GM23338 (cell line): ENCODE measurements at regions not wholly inside any gene's neighbourhood (a gene's known extent, or its start where the extent isn't known, plus 50 kb on each side); places are given as distances from the start of the nearest gene placed in this dataset.

Source experiments
- CREB1 ChIP-seq: fragments of 250-450 bp; sonication (Bioruptor Pico); IDR thresholded peaks from 2 replicates; pipeline ENCODE4 v1.5.0; 2020; ENCODE audit warnings: low read depth, mild to moderate bottlenecking, moderate library complexity
- EZH2 ChIP-seq: fragments of 200-600 bp; sonication (generic); IDR thresholded peaks from one replicate; pipeline ENCODE4 v1.8.0; 2017; ENCODE audit warnings: antibody characterized with exemption, mild to moderate bottlenecking, low read depth; ENCODE audit not compliant: unreplicated experiment
- EZH2phosphoT487 ChIP-seq: fragments of 200-600 bp; sonication (generic); IDR thresholded peaks from one replicate; pipeline ENCODE4 v1.8.1; 2018; ENCODE audit warnings: antibody characterized with exemption; ENCODE audit not compliant: unreplicated experiment
- JUNB ChIP-seq: IDR thresholded peaks from one replicate; pipeline ENCODE4 v1.6.1; 2016; ENCODE audit warnings: antibody characterized with exemption; ENCODE audit not compliant: unreplicated experiment
- NANOG ChIP-seq: IDR thresholded peaks from 2 replicates; pipeline ENCODE4 v1.6.1; 2016; ENCODE audit warnings: antibody characterized with exemption, borderline replicate concordance
- POLR2AphosphoS5 ChIP-seq: IDR thresholded peaks from 2 replicates; pipeline ENCODE4 v1.6.1; 2016; ENCODE audit warnings: antibody characterized with exemption, low read depth
- STAT1 ChIP-seq: IDR thresholded peaks from one replicate; pipeline ENCODE4 v1.6.1; 2016; ENCODE audit warnings: antibody characterized with exemption; ENCODE audit not compliant: unreplicated experiment
- ZNF114 ChIP-seq: fragments of 250-450 bp; sonication (Bioruptor Pico); IDR thresholded peaks from 2 replicates; pipeline ENCODE4 v1.5.0; 2020; ENCODE audit warnings: mild to moderate bottlenecking, moderate library complexity
- ZNF331 ChIP-seq: fragments of 250-450 bp; sonication (Bioruptor Pico); IDR thresholded peaks from 2 replicates; pipeline ENCODE4 v1.5.0; 2020; ENCODE audit warnings: low read depth, mild to moderate bottlenecking, moderate library complexity
- TF ChIP-seq, protein P1 (sequence below), 2 experiments: fragments of 200-600 bp in 1 of 2; sonication (generic) in 1 of 2; conservative IDR thresholded peaks; 2 replicates each; pipeline versions ENCODE4 v1.5.1 to v1.6.1; 2016 to 2017; ENCODE audit warnings: antibody characterized with exemption in 2 of 2, low read depth in 2 of 2, mild to moderate bottlenecking in 2 of 2, moderate library complexity in 1 of 2
- TF ChIP-seq, protein P2 (sequence below): IDR thresholded peaks from one replicate; pipeline ENCODE4 v1.6.1; 2018; ENCODE audit warnings: antibody characterized with exemption; ENCODE audit not compliant: unreplicated experiment
- TF ChIP-seq, protein P3 (sequence below): fragments of 250-450 bp; sonication (Bioruptor Pico); IDR thresholded peaks from 2 replicates; pipeline ENCODE4 v1.5.0; 2020; ENCODE audit warnings: mild to moderate bottlenecking, moderate library complexity
- TF ChIP-seq, protein P4 (sequence below): IDR thresholded peaks from 2 replicates; pipeline ENCODE4 v1.6.1; 2016; ENCODE audit warnings: antibody characterized with exemption

DNA sequence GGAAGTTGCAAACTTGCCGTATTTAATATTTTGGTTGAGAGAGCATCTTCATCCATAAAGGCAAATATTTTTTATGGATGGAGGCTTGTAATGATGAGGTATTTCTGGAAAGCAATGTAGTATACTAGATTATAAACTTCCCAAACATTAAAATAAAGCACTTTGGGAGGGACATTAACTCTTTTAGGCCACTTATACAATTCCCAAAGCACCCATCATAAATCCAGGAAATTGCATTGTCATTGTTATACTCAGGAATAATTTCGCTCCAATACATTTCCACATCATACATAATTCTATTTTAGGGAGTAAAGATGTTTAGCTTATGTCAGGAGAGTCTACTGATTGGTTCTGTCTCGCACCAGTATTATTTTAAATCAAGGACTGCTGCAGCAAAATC, 212.7 kb upstream of the MKI67 start:
- TF ChIP-seq JUNB = no peak
- no peak for TF ChIP-seq EZH2
- TF ChIP-seq, protein P1, sequence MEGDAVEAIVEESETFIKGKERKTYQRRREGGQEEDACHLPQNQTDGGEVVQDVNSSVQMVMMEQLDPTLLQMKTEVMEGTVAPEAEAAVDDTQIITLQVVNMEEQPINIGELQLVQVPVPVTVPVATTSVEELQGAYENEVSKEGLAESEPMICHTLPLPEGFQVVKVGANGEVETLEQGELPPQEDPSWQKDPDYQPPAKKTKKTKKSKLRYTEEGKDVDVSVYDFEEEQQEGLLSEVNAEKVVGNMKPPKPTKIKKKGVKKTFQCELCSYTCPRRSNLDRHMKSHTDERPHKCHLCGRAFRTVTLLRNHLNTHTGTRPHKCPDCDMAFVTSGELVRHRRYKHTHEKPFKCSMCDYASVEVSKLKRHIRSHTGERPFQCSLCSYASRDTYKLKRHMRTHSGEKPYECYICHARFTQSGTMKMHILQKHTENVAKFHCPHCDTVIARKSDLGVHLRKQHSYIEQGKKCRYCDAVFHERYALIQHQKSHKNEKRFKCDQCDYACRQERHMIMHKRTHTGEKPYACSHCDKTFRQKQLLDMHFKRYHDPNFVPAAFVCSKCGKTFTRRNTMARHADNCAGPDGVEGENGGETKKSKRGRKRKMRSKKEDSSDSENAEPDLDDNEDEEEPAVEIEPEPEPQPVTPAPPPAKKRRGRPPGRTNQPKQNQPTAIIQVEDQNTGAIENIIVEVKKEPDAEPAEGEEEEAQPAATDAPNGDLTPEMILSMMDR (conservative IDR thresholded peaks at IDR 0.05; ENCODE audit: low read depth in 2 of 2) = no peak
- TF ChIP-seq POLR2AphosphoS5 = no peak
- no peak for TF ChIP-seq CREB1 (CRISPR knock-in tag)
- TF ChIP-seq, protein P2, sequence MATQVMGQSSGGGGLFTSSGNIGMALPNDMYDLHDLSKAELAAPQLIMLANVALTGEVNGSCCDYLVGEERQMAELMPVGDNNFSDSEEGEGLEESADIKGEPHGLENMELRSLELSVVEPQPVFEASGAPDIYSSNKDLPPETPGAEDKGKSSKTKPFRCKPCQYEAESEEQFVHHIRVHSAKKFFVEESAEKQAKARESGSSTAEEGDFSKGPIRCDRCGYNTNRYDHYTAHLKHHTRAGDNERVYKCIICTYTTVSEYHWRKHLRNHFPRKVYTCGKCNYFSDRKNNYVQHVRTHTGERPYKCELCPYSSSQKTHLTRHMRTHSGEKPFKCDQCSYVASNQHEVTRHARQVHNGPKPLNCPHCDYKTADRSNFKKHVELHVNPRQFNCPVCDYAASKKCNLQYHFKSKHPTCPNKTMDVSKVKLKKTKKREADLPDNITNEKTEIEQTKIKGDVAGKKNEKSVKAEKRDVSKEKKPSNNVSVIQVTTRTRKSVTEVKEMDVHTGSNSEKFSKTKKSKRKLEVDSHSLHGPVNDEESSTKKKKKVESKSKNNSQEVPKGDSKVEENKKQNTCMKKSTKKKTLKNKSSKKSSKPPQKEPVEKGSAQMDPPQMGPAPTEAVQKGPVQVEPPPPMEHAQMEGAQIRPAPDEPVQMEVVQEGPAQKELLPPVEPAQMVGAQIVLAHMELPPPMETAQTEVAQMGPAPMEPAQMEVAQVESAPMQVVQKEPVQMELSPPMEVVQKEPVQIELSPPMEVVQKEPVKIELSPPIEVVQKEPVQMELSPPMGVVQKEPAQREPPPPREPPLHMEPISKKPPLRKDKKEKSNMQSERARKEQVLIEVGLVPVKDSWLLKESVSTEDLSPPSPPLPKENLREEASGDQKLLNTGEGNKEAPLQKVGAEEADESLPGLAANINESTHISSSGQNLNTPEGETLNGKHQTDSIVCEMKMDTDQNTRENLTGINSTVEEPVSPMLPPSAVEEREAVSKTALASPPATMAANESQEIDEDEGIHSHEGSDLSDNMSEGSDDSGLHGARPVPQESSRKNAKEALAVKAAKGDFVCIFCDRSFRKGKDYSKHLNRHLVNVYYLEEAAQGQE = no peak
- no peak for TF ChIP-seq EZH2phosphoT487
- TF ChIP-seq STAT1 = no peak
- TF ChIP-seq, protein P3, sequence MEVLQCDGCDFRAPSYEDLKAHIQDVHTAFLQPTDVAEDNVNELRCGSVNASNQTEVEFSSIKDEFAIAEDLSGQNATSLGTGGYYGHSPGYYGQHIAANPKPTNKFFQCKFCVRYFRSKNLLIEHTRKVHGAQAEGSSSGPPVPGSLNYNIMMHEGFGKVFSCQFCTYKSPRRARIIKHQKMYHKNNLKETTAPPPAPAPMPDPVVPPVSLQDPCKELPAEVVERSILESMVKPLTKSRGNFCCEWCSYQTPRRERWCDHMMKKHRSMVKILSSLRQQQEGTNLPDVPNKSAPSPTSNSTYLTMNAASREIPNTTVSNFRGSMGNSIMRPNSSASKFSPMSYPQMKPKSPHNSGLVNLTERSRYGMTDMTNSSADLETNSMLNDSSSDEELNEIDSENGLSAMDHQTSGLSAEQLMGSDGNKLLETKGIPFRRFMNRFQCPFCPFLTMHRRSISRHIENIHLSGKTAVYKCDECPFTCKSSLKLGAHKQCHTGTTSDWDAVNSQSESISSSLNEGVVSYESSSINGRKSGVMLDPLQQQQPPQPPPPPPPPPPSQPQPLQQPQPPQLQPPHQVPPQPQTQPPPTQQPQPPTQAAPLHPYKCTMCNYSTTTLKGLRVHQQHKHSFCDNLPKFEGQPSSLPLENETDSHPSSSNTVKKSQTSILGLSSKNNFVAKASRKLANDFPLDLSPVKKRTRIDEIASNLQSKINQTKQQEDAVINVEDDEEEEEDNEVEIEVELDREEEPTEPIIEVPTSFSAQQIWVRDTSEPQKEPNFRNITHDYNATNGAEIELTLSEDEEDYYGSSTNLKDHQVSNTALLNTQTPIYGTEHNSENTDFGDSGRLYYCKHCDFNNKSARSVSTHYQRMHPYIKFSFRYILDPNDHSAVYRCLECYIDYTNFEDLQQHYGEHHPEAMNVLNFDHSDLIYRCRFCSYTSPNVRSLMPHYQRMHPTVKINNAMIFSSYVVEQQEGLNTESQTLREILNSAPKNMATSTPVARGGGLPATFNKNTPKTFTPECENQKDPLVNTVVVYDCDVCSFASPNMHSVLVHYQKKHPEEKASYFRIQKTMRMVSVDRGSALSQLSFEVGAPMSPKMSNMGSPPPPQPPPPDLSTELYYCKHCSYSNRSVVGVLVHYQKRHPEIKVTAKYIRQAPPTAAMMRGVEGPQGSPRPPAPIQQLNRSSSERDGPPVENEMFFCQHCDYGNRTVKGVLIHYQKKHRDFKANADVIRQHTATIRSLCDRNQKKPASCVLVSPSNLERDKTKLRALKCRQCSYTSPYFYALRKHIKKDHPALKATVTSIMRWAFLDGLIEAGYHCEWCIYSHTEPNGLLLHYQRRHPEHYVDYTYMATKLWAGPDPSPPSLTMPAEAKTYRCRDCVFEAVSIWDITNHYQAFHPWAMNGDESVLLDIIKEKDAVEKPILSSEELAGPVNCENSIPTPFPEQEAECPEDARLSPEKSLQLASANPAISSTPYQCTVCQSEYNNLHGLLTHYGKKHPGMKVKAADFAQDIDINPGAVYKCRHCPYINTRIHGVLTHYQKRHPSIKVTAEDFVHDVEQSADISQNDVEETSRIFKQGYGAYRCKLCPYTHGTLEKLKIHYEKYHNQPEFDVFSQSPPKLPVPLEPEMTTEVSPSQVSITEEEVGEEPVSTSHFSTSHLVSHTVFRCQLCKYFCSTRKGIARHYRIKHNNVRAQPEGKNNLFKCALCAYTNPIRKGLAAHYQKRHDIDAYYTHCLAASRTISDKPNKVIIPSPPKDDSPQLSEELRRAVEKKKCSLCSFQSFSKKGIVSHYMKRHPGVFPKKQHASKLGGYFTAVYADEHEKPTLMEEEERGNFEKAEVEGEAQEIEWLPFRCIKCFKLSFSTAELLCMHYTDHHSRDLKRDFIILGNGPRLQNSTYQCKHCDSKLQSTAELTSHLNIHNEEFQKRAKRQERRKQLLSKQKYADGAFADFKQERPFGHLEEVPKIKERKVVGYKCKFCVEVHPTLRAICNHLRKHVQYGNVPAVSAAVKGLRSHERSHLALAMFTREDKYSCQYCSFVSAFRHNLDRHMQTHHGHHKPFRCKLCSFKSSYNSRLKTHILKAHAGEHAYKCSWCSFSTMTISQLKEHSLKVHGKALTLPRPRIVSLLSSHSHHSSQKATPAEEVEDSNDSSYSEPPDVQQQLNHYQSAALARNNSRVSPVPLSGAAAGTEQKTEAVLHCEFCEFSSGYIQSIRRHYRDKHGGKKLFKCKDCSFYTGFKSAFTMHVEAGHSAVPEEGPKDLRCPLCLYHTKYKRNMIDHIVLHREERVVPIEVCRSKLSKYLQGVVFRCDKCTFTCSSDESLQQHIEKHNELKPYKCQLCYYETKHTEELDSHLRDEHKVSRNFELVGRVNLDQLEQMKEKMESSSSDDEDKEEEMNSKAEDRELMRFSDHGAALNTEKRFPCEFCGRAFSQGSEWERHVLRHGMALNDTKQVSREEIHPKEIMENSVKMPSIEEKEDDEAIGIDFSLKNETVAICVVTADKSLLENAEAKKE (CRISPR knock-in tag) = no peak
- TF ChIP-seq ZNF331 (CRISPR knock-in tag) = no peak
- TF ChIP-seq, protein P4, sequence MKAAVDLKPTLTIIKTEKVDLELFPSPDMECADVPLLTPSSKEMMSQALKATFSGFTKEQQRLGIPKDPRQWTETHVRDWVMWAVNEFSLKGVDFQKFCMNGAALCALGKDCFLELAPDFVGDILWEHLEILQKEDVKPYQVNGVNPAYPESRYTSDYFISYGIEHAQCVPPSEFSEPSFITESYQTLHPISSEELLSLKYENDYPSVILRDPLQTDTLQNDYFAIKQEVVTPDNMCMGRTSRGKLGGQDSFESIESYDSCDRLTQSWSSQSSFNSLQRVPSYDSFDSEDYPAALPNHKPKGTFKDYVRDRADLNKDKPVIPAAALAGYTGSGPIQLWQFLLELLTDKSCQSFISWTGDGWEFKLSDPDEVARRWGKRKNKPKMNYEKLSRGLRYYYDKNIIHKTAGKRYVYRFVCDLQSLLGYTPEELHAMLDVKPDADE = no peak
- no peak for TF ChIP-seq ZNF114 (CRISPR knock-in tag)
- no peak for TF ChIP-seq NANOG
